ENCODE measurements at regions not wholly inside any gene's neighbourhood (a gene's known extent, or its start where the extent isn't known, plus 50 kb on each side); places are given as distances from the start of the nearest gene placed in this dataset.

DNA sequence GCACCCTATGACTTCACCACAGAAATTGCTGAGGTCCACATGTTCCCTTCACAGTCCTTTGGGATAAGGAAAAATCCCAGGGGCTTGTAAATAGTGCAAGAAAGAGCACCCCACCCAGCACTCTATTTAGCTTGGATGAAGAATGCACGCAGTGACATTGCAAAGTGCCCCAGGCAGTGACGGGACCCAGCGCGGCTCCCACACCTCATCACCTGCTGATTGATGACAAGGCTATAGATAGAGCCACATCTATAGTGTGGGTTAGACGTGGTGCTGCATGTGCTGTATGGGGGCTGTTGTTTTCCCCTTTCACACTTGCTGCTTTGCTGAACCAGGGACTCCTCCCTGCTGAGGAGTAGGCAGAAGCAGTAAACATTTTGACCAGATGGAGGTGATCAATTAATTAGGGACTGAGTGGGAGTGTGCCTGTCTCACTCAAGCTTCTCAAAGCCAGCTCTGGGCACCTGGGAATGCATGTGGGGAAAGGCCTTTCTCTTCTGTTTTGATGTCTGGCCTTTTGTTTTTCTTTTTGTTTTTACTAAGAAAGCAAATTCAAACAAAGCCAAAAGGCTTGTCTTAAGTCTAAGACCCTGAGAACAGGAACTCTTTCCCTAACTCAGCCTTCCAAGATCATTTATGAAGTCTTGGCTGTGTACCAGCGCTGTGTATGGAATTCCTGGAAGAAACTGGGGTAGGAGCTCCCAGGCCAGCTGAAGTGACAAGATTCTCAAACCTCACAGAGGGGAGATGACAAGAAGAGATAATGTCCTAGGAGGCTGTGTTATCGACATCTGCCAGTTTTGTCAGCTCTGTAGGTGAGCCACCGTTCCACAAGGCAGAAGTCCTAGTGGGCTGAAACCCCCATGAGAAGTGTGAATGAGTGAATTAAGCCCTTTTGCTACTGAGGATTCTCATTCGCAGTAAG is 219.7 kb downstream of the BARX2 start:
- Histone ChIP-seq H3K4me3 (ENCODE audit: low read depth, low read length) (no peak overlapping the region), H3K27me3 (ENCODE audit: control insufficient read depth, insufficient read depth, low read length) (no peaks in the 10 kb centered on the region; the same call in 1 of the 2 replicates), H3K36me3 (ENCODE audit: control insufficient read depth, insufficient read depth, low read length) (no peaks in the 10 kb centered on the region)
- ChIA-PET CTCF (interaction anchor here (1.2 kb wide), 1 partner anchor 11 kb away, joined by 4 read pairs; no protein-coding TSS in a partner anchor), POLR2A (no interaction called here)
- no peak for TF ChIP-seq CTCF (IDR thresholded peaks at IDR 0.05; ENCODE audit: insufficient read depth, low read depth, low read length)
- DNase-seq (ENCODE audit: low read depth) = no peak

GRCh38 chr11:129596351-129596750 is 219.3 kb upstream of the TMEM45B start:
- no peaks in the 10 kb centered on the region; the same call in 1 of the 2 replicates for H3K27me3 ChIP-seq (ENCODE audit: control insufficient read depth, insufficient read depth, low read length)
- POLR2A ChIA-PET = no interaction called here
- no peak for DNase-seq (ENCODE audit: low read depth)
- no peaks in the 10 kb centered on the region for H3K36me3 ChIP-seq (ENCODE audit: control insufficient read depth, insufficient read depth, low read length)
- CTCF ChIA-PET = interaction anchor here (1.2 kb wide), 2 partner anchors 10 to 135 kb away, joined by 3 to 4 read pairs; no protein-coding TSS in a partner anchor
- no peak for TF ChIP-seq CTCF (IDR thresholded peaks at IDR 0.05; ENCODE audit: insufficient read depth, low read depth, low read length)
- H3K4me3 ChIP-seq (ENCODE audit: low read depth, low read length) = no peak overlapping the region

DNA sequence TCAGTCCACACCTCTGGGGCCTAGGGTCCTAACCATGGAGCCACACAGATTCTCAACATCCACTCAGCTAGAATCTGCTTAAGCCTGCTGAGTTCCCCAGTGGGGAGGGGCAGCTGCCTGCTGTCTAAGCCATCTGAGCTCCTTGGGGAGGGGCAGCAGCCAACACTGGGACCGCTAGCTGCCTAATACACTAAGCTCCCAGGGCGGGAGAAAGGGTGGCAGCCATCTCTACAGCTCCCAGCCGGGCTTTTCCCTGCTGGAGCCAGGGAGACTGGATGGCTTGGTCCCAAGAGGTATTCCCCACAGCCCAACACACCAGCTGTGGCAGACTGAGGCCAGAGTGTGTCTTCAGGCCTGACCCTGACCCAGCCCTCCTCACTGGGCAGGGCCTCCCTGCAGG is 217.3 kb upstream of the TMEM45B start:
- H3K36me3 ChIP-seq (ENCODE audit: control insufficient read depth, insufficient read depth, low read length) = no peaks in the 10 kb centered on the region
- no peak for TF ChIP-seq CTCF (IDR thresholded peaks at IDR 0.05; ENCODE audit: insufficient read depth, low read depth, low read length)
- no peak overlapping the region for H3K4me3 ChIP-seq (ENCODE audit: low read depth, low read length)
- ChIA-PET CTCF (no interaction called here), POLR2A (no interaction called here)
- no peak for DNase-seq (ENCODE audit: low read depth)
- H3K27me3 ChIP-seq (ENCODE audit: control insufficient read depth, insufficient read depth, low read length) = no peaks in the 10 kb centered on the region; the same call in 1 of the 2 replicates

- no peaks in the 10 kb centered on the region for H3K36me3 ChIP-seq (ENCODE audit: control insufficient read depth, insufficient read depth, low read length)
- peaks cover 3% of the 10 kb centered on the region for H3K27me3 ChIP-seq (ENCODE audit: control insufficient read depth, insufficient read depth, low read length)
- H3K4me3 ChIP-seq (ENCODE audit: low read depth, low read length) = no peak overlapping the region
- ChIA-PET CTCF (interaction anchor here (0.9 kb wide), 1 partner anchor 10 kb away, joined by 4 read pairs; no protein-coding TSS in a partner anchor), POLR2A (no interaction called here)
- no peak for TF ChIP-seq CTCF (IDR thresholded peaks at IDR 0.05; ENCODE audit: insufficient read depth, low read depth, low read length)
- no peak for DNase-seq (ENCODE audit: low read depth)
Measured at GRCh38 chr11:129605815-129606214, 209.8 kb upstream of the TMEM45B start.

DNA sequence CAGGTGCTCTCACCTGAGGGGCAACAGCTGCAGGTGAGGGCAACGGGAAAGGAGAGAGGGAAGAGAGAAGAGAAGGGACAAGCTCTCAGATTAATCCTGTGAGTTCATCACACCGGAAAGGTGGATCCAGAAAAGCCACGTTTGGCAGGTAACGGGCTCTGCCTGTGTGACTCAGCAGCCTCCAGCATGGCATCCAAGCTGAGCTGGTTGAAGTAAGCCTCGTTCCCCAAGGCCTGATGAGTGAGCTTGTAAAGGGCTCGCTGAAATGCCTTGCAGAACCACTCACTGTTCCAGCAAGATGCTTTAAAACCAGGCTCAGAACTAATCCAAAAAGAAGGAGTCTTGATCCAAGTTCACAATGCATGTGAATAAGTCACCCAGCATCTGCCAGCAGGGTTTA is 206.9 kb upstream of the TMEM45B start:
- DNase-seq (ENCODE audit: low read depth) = no peak
- ChIA-PET CTCF (no interaction called here), POLR2A (no interaction called here)
- TF ChIP-seq CTCF (IDR thresholded peaks at IDR 0.05; ENCODE audit: insufficient read depth, low read depth, low read length) = no peak
- Histone ChIP-seq H3K27me3 (ENCODE audit: control insufficient read depth, insufficient read depth, low read length) (peaks cover 3% of the 10 kb centered on the region), H3K36me3 (ENCODE audit: control insufficient read depth, insufficient read depth, low read length) (no peaks in the 10 kb centered on the region), H3K4me3 (ENCODE audit: low read depth, low read length) (no peak overlapping the region)

All from BJ (cell line).